ENCODE measurements at regions not wholly inside any gene's neighbourhood (a gene's known extent, or its start where the extent isn't known, plus 50 kb on each side); places are given as distances from the start of the nearest gene placed in this dataset.
A peak's percentile ranks its signal among the peaks of the same experiment; 100 is the strongest.

DNA sequence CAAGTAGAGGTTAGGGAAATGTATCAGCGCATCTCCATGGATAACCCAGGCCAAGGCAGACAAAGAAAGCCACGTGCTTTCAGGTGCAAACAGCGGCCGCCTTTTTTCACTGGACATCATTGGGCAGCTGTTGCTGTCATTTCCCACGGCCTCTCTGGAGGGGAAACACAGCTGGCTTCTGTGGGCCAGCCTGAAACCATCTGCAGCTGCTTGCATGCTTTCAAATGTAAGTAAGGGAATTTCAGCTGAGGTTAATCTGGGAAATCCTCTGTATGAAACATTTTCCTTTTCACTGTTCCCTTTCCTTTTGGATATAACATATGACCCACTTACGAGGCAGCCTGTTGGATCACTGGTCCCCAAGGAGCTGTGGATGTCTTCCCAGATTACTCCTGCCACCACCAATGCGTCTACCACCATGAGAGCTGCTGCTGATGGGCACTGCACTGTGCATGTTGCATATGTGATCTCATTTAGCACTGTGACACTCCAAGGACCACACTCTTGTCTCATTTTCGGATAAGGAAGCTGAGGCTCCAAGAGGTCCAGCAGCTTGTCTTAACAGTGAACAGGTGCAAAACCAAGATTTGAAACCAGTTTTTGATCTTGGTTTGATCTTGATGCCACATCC lies 106.3 kb downstream of the C9orf152 start (continued):
- TF ChIP-seq, protein P1, sequence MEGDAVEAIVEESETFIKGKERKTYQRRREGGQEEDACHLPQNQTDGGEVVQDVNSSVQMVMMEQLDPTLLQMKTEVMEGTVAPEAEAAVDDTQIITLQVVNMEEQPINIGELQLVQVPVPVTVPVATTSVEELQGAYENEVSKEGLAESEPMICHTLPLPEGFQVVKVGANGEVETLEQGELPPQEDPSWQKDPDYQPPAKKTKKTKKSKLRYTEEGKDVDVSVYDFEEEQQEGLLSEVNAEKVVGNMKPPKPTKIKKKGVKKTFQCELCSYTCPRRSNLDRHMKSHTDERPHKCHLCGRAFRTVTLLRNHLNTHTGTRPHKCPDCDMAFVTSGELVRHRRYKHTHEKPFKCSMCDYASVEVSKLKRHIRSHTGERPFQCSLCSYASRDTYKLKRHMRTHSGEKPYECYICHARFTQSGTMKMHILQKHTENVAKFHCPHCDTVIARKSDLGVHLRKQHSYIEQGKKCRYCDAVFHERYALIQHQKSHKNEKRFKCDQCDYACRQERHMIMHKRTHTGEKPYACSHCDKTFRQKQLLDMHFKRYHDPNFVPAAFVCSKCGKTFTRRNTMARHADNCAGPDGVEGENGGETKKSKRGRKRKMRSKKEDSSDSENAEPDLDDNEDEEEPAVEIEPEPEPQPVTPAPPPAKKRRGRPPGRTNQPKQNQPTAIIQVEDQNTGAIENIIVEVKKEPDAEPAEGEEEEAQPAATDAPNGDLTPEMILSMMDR (conservative IDR thresholded peaks at IDR 0.05; ENCODE audit: low read depth, low read length), result no peak
- no peak for TF ChIP-seq BHLHE40 (IDR thresholded peaks at IDR 0.05; ENCODE audit: low read depth, low read length)

DNA sequence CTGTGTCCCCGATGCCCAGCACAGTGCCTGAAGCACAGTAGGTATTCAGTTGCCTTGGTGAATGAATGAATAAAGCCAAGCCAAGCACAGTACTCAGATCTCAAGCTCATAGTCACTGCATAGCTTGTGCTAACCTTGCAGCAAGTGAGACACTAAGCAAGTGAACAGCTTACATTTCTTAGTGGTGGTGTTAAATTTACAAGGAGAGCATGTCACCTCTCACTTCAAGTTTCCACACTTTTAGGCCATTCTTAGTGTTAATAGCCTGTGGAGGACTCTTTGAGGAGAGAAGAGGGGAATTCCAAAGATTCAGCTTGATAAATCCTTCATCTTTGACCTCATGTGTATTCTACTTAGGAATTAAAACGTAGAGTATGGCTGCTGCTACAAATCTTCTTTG lies 104.7 kb downstream of the C9orf152 start:
- Histone ChIP-seq H3K9ac (ENCODE audit: low read depth, low read length) (no peak overlapping the region), H4K91ac (ENCODE audit: insufficient read depth, low read depth, low read length) (no peak overlapping the region), H3K56ac (ENCODE audit: extremely low read depth, insufficient read depth, low read length) (no peak overlapping the region), H3K27ac (ENCODE audit: insufficient read depth, low read length) (peak overlapping the region; percentile 25; the same call in 1 of the 2 replicates), H2BK120ac (ENCODE audit: low read depth, low read length) (no peak overlapping the region), H2BK15ac (ENCODE audit: low read depth, low read length) (no peak overlapping the region), H3K79me1 (ENCODE audit: low read depth in 1 of 2, low read length in 2 of 2) (peaks cover 22 to 84% of the 10 kb centered on the region in 2 experiments), H2BK20ac (ENCODE audit: low read depth, low read length) (no peak overlapping the region), H3K4me2 (ENCODE audit: low read depth, low read length) (no peak overlapping the region), H3K14ac (replicated peaks; ENCODE audit: low read depth, low read length) (no peak overlapping the region; the same call in 1 of the 2 replicates), H3K36me3 (ENCODE audit: control insufficient read depth, insufficient read depth, low read length) (peaks cover 16% of the 10 kb centered on the region), H3K18ac (ENCODE audit: low read depth, low read length) (no peak overlapping the region), H3K9me1 (ENCODE audit: insufficient read depth, low read length) (peaks cover 33% of the 10 kb centered on the region), H4K8ac (ENCODE audit: low read depth in 2 of 2, low read length in 2 of 2) (0 out of 4 replicates have a peak overlapping the region, but pooled peaks of 1 of the 2 experiments have one; percentile 3), H3K4me1 (ENCODE audit: control insufficient read depth, insufficient read depth, low read length) (peaks cover 33% of the 10 kb centered on the region), H3K23ac (ENCODE audit: low read depth, low read length) (no peak overlapping the region), H3K4ac (ENCODE audit: low read depth, low read length) (peak overlapping the region; percentile 2; the same call in 1 of the 2 replicates), H3K27me3 (ENCODE audit: control insufficient read depth, insufficient read depth, low read length) (no peaks in the 10 kb centered on the region), H2AK5ac (ENCODE audit: low read depth, low read length) (peak overlapping the region; percentile 1; the same call in 1 of the 2 replicates), H3K4me3 (ENCODE audit: insufficient read depth, low read depth, low read length) (no peak overlapping the region), H2AFZ (replicated peaks; ENCODE audit: low read length, poor library complexity) (no peak overlapping the region), H4K5ac (ENCODE audit: low read depth, low read length) (no peak overlapping the region), H3K9me3 (ENCODE audit: control insufficient read depth, insufficient read depth, low read length) (no peaks in the 10 kb centered on the region), H4K20me1 (ENCODE audit: insufficient read depth, low read length) (peaks cover 93% of the 10 kb centered on the region), H2AK9ac (replicated peaks; ENCODE audit: low read depth, low read length, poor library complexity) (no peak overlapping the region), H2BK5ac (ENCODE audit: low read depth, low read length, poor library complexity, severe bottlenecking) (peak overlapping the region; percentile 2)
- BruUV-seq (replicated peaks), result no TSS peak
- ATAC-seq (ENCODE audit: low read depth) (no peak), DNase-seq (no peak)
- intact Hi-C loops (cut with micrococcal nuclease) (no loop called here), in situ Hi-C loops (cut with MboI; ENCODE audit: low sequenced_read_pairs) (no loop called here), dilution Hi-C loops (cut with HindIII; ENCODE audit: low sequenced_read_pairs, unreplicated experiment) (no loop called here)
- ChIA-PET POLR2A (ENCODE audit: unreplicated experiment) (no interaction called here), CTCF (no interaction called here)
- WGBS, 2 experiments (ENCODE audit: extremely low coverage in 2 of 2, insufficient read length in 1 of 2), result no CpG with 5 or more reads among the region's 2 CpGs
- TF ChIP-seq FOS (IDR thresholded peaks at IDR 0.05; ENCODE audit: low read depth, low read length) (no peak), CEBPB (IDR thresholded peaks at IDR 0.05; ENCODE audit: low read depth, low read length) (no peak), CHD1 (IDR thresholded peaks at IDR 0.05; ENCODE audit: low read depth, low read length) (no peak), SMC3 (IDR thresholded peaks at IDR 0.05; ENCODE audit: low read depth, low read length) (no peak), BHLHE40 (IDR thresholded peaks at IDR 0.05; ENCODE audit: low read depth, low read length) (no peak), RCOR1 (IDR thresholded peaks at IDR 0.05; ENCODE audit: insufficient replicate concordance, low read length) (no peak), MXI1 (IDR thresholded peaks at IDR 0.05; ENCODE audit: borderline replicate concordance, low read depth, low read length) (no peak), NFE2L2 (IDR thresholded peaks at IDR 0.05; ENCODE audit: low read depth, low read length) (no peak), MAZ (IDR thresholded peaks at IDR 0.05; ENCODE audit: borderline replicate concordance, low read depth, low read length) (no peak), POLR2A (IDR thresholded peaks at IDR 0.05; ENCODE audit: low read depth, low read length) (no peak)
- TF ChIP-seq, protein P2, sequence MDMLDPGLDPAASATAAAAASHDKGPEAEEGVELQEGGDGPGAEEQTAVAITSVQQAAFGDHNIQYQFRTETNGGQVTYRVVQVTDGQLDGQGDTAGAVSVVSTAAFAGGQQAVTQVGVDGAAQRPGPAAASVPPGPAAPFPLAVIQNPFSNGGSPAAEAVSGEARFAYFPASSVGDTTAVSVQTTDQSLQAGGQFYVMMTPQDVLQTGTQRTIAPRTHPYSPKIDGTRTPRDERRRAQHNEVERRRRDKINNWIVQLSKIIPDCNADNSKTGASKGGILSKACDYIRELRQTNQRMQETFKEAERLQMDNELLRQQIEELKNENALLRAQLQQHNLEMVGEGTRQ (IDR thresholded peaks at IDR 0.05; ENCODE audit: low read depth, low read length), result no peak
- TF ChIP-seq, protein P1 (conservative IDR thresholded peaks at IDR 0.05; ENCODE audit: low read depth, low read length), result no peak

All from IMR-90 (cell line).